ENCODE measurements at regions not wholly inside any gene's neighbourhood (a gene's known extent, or its start where the extent isn't known, plus 50 kb on each side); places are given as distances from the start of the nearest gene placed in this dataset.

DNA sequence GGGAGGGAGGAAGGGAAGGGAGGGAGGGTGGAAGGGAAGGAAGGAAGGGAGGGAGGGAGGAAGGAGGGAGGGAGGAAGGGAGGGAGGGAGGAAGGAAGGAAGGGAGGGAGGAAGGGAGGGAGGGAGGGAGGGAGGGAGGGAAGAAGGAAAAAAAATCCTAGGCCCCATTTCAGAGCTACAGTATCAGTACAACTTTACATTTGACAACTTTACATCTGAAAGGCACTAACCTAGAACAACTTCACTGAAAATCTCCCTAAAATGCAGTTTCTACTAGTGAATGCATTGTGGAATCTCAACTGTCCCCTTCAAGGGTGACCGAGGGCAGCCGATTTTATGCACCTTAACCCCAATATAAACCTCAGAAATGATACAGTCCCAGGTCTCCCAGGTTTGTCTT is 259.8 kb upstream of the GALNT17 start:
- no peak for TF ChIP-seq POLR2A (IDR thresholded peaks at IDR 0.05)
- TF ChIP-seq, protein P1, sequence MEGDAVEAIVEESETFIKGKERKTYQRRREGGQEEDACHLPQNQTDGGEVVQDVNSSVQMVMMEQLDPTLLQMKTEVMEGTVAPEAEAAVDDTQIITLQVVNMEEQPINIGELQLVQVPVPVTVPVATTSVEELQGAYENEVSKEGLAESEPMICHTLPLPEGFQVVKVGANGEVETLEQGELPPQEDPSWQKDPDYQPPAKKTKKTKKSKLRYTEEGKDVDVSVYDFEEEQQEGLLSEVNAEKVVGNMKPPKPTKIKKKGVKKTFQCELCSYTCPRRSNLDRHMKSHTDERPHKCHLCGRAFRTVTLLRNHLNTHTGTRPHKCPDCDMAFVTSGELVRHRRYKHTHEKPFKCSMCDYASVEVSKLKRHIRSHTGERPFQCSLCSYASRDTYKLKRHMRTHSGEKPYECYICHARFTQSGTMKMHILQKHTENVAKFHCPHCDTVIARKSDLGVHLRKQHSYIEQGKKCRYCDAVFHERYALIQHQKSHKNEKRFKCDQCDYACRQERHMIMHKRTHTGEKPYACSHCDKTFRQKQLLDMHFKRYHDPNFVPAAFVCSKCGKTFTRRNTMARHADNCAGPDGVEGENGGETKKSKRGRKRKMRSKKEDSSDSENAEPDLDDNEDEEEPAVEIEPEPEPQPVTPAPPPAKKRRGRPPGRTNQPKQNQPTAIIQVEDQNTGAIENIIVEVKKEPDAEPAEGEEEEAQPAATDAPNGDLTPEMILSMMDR (IDR thresholded peaks at IDR 0.05), result no peak
